Bronchial epithelial cell (primary cell): ENCODE measurements at regions not wholly inside any gene's neighbourhood (a gene's known extent, or its start where the extent isn't known, plus 50 kb on each side); places are given as distances from the start of the nearest gene placed in this dataset.
A peak's percentile ranks its signal among the peaks of the same experiment; 100 is the strongest.

Source experiments
- DNase-seq: peaks from one replicate; pipeline ENCODE4 v3.0.0-alpha.2; 2010; ENCODE audit warnings: low read depth
- FAIRE-seq: peaks from 2 replicates; lab custom pipeline; 2011; peaks lifted over from hg19 to GRCh38; lab: Jason Lieb, UNC
- H3K27me3 ChIP-seq: 2 replicates; pipeline ENCODE4 v1.5.1; 2011; ENCODE audit warnings: low read length; ENCODE audit not compliant: control insufficient read depth, insufficient read depth
- H3K36me3 ChIP-seq: 2 replicates; pipeline ENCODE4 v1.5.1; 2011; ENCODE audit warnings: low read length; ENCODE audit not compliant: control insufficient read depth, insufficient read depth
- H3K4me3 ChIP-seq: 2 replicates; pipeline ENCODE4 v1.5.1; 2011; ENCODE audit warnings: mild to moderate bottlenecking, low read depth, low read length, control low read depth
- TF ChIP-seq, protein P1 (sequence below): IDR thresholded peaks from 2 replicates; pipeline ENCODE4 v1.5.1; 2011; ENCODE audit warnings: mild to moderate bottlenecking, moderate library complexity, low read length, control low read depth, inconsistent platforms; ENCODE audit not compliant: insufficient read depth, severe bottlenecking

DNA sequence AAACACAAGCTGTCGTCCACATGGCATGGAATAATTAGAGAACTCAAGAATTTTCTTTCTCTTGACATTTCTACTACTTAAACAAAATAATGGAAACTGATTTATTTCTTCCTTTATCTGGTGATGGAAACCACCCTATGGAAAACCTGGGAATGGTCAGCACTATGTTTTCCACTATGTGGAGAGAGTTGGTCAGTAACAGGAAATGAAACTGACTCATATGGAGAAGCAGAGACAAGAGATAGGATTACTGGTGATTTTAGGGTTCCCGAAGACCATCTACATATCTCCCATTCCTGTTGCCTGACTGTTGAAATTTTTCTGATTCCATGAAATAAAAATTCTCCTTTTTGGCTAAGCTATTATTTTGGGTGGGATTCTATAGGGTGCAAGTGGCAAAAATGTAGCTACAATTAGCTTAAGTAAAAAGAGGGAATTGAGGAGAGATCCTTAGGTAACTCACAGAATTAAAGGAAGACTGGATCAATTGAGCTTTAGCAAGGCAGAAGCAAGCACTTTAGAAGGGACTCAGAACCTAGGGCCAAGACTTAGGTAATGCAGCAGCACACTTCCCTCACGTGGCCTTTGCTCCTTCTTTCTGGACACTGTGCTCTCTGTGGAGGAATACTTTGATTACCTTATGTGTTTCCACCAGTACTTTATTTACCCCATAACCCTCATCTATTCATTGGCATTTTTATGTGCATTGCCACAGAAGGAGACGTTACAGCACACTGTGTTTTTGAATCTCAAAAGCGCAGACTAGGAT, 89.6 kb downstream of the LEPR start:
- DNase-seq (no peak), FAIRE-seq (no peak)
- TF ChIP-seq, protein P1, sequence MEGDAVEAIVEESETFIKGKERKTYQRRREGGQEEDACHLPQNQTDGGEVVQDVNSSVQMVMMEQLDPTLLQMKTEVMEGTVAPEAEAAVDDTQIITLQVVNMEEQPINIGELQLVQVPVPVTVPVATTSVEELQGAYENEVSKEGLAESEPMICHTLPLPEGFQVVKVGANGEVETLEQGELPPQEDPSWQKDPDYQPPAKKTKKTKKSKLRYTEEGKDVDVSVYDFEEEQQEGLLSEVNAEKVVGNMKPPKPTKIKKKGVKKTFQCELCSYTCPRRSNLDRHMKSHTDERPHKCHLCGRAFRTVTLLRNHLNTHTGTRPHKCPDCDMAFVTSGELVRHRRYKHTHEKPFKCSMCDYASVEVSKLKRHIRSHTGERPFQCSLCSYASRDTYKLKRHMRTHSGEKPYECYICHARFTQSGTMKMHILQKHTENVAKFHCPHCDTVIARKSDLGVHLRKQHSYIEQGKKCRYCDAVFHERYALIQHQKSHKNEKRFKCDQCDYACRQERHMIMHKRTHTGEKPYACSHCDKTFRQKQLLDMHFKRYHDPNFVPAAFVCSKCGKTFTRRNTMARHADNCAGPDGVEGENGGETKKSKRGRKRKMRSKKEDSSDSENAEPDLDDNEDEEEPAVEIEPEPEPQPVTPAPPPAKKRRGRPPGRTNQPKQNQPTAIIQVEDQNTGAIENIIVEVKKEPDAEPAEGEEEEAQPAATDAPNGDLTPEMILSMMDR: no peak

DNA sequence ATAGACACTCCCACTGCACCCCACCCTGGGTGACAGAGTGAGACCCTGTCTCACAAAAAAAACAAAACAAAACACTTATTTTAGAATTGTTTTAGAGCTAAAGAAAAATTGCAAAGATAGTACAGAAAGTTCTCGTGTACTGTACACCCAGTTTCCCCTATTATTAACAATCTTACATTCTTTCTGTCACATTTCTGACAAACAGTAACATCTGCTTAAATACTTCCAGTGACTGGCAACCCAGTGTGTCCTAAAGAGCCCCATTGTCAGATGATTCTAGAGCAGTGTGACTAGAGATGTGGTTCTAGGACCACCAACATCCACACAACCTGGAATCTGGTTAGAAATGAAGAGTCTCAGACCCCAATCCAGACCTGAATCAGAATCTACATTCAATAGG, 90.5 kb downstream of the LEPR start:
- TF ChIP-seq, protein P1: no peak
- DNase-seq: no peak
- Histone ChIP-seq H3K4me3 (no peak overlapping the region), H3K27me3 (no peaks in the 10 kb centered on the region), H3K36me3 (no peaks in the 10 kb centered on the region)
- FAIRE-seq: no peak

More for the DNA sequence above, 89.6 kb downstream of the LEPR start:
- no peaks in the 10 kb centered on the region for H3K27me3 ChIP-seq
- no peak overlapping the region for H3K4me3 ChIP-seq
- no peaks in the 10 kb centered on the region for H3K36me3 ChIP-seq

DNA sequence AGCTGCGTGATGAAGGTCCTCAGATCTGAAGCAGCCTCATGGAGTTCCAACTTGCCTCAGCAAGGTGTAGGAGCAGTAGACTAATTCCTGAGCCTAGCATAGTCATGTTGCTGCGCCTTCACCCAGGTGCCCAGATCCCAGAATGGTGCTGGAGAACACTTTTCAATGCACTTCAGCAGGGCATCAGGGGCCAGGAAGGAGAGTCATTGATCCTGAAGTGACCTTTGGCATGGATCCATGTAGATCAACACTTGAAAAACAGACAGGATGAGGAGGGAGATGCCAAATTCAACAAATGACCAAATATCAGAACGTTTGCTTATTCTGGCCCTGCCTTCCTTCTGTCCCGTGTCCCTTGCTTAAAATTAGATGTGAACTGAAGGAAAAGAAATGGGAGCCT, 91.9 kb downstream of the LEPR start:
- FAIRE-seq: no peak
- no peak overlapping the region for H3K4me3 ChIP-seq
- DNase-seq: no peak

DNA sequence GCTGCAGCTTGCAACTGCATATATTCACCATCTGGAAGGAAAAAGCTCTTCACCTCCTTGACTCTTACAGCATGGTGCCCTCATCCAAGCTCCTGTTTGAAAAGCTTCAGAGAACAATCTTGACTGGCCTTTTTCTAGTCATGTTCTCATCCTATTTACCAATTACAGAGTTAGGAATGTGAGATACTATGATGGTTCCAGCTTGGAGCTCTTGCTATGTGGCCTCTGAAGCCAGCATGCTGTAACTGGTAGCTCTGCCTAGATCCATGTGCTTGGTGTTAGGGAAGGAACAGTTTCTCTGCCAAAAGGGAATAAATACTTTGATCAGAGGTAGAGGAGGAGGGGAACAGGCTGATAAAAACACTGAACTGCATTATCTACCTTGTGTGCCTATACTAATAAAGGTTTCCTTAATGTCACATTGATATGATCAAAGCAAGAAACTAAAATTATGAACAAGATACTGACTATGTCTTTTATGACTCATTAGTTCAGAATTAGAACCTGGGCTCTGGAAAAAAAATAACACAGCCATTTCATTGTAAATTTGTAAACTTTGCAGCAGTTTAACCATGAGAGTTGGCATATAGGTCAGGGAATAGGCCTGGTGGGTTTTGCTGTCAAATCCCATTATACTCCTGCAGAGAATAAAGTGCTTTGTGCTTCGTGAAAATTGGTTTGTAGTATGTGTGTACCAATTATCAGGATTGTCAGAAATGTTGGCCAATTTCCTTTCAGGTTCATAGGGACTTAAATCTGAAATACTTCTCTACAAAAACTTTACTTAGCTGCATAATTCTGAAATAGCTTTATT, 92.7 kb downstream of the LEPR start:
- DNase-seq (peak; percentile 17), FAIRE-seq (peak; percentile 28)
- Histone ChIP-seq H3K27me3 (no peaks in the 10 kb centered on the region), H3K36me3 (no peaks in the 10 kb centered on the region), H3K4me3 (no peak overlapping the region)
- TF ChIP-seq, protein P1: no peak

More for the DNA sequence above, 91.9 kb downstream of the LEPR start:
- H3K36me3 ChIP-seq: no peaks in the 10 kb centered on the region
- no peaks in the 10 kb centered on the region for H3K27me3 ChIP-seq
- TF ChIP-seq, protein P1: no peak

DNA sequence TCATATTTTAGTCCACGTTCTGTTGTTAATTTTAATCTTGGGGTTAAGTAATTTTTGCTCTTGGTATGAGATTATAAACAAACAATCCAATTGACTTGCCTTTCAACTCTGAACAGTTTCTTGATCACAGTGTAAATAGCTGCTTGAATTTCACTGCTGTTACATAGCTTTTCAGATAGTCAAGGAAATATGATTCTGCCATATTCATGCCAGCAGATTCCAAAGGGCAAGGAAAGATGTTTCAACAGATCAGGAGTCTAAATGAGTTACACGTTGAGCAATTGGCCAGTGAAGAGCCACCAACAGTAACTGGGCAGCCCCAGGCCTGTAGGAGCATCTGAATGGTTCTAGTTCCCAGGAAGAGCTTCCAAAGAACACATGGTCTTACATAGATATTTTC, 93.6 kb downstream of the LEPR start:
- Histone ChIP-seq H3K27me3 (no peaks in the 10 kb centered on the region), H3K36me3 (no peaks in the 10 kb centered on the region), H3K4me3 (no peak overlapping the region)
- DNase-seq: peak; percentile 71
- peak; percentile 62 for FAIRE-seq
- TF ChIP-seq, protein P1: no peak
